H1 (cell line): ENCODE measurements at regions not wholly inside any gene's neighbourhood (a gene's known extent, or its start where the extent isn't known, plus 50 kb on each side); places are given as distances from the start of the nearest gene placed in this dataset.

Experiments
- CTCF ChIA-PET: fragments of 300-600 bp; sonication (Branson Sonifier 250); formaldehyde crosslinking; loops from one replicate; lab custom pipeline; 2021; ENCODE audit not compliant: partially characterized antibody; lab: Charles Lee
- POLR2A ChIA-PET: fragments of 300-600 bp; sonication (Branson Sonifier 250); formaldehyde crosslinking; loops from one replicate; lab custom pipeline; 2021; ENCODE audit warnings: inconsistent platforms; ENCODE audit not compliant: partially characterized antibody; lab: Charles Lee
- DNase-seq, 2 experiments: peaks; one replicate each; pipeline versions ENCODE4 v3.0.0 to v3.0.0-alpha.2; 2010 to 2022; ENCODE audit warnings: low spot score in 2 of 2, low read depth in 1 of 2, mixed read lengths in 1 of 2
- FAIRE-seq: peaks from 2 replicates; lab custom pipeline; 2011; peaks lifted over from hg19 to GRCh38; lab: Jason Lieb, UNC
- H2AFZ ChIP-seq: 2 replicates; pipeline ENCODE4 v1.8.1; 2012; ENCODE audit warnings: low read length, inconsistent platforms
- H2AK5ac ChIP-seq: 2 replicates; pipeline ENCODE4 v1.6.1; 2013; ENCODE audit warnings: low read depth, low read length
- H2BK120ac ChIP-seq: replicated peaks from 2 replicates; pipeline ENCODE3; 2013; ENCODE audit warnings: low read depth, low read length, inconsistent platforms
- H2BK12ac ChIP-seq: 2 replicates; pipeline ENCODE4 v1.6.1; 2013; ENCODE audit warnings: low read depth, low read length
- H2BK15ac ChIP-seq: 2 replicates; pipeline ENCODE4 v1.6.1; 2013; ENCODE audit warnings: low read length
- H2BK20ac ChIP-seq: 2 replicates; pipeline ENCODE4 v1.6.1; 2013; ENCODE audit warnings: low read length
- H2BK5ac ChIP-seq: 2 replicates; pipeline ENCODE4 v1.6.1; 2013; ENCODE audit warnings: low read depth, low read length
- H3K14ac ChIP-seq: 2 replicates; pipeline ENCODE4 v1.6.1; 2013; ENCODE audit warnings: inconsistent platforms; ENCODE audit not compliant: insufficient read length
- H3K18ac ChIP-seq: 2 replicates; pipeline ENCODE4 v1.6.1; 2013; ENCODE audit warnings: low read length; ENCODE audit errors: extremely low read depth
- H3K23ac ChIP-seq: 2 replicates; pipeline ENCODE4 v1.6.1; 2013; ENCODE audit warnings: inconsistent platforms; ENCODE audit not compliant: insufficient read length
- H3K23me2 ChIP-seq: 2 replicates; pipeline ENCODE4 v1.6.1; 2013; ENCODE audit warnings: low read depth, low read length
- H3K27ac ChIP-seq: 2 replicates; pipeline ENCODE4 v1.6.1; 2011; ENCODE audit warnings: low read depth, low read length, inconsistent platforms
- H3K27me3 ChIP-seq, 4 experiments: replicated peaks in 1 of 4; 1 replicate in 1 of 4; 2 replicates in 3 of 4; pipeline versions ENCODE4 v1.6.1 to v1.8.1; 2011 to 2013; ENCODE audit warnings: low read length in 3 of 4, mild to moderate bottlenecking in 3 of 4, inconsistent platforms in 2 of 4, mixed read lengths in 2 of 4, moderate library complexity in 1 of 4; ENCODE audit not compliant: control insufficient read depth in 3 of 4, insufficient read depth in 3 of 4; ENCODE audit errors: extremely low read depth in 1 of 4
- H3K36me3 ChIP-seq, 4 experiments: 2 replicates each; pipeline versions ENCODE4 v1.6.1 to v1.8.1; 2011 to 2013; ENCODE audit warnings: mild to moderate bottlenecking in 4 of 4, low read length in 3 of 4, moderate library complexity in 2 of 4, control low read depth in 1 of 4, inconsistent platforms in 1 of 4; ENCODE audit not compliant: insufficient read depth in 4 of 4, control insufficient read depth in 2 of 4
- H3K4ac ChIP-seq: replicated peaks from 2 replicates; pipeline ENCODE3; 2013; ENCODE audit warnings: low read length, low read depth, mixed read lengths, inconsistent platforms; ENCODE audit not compliant: insufficient read length
- H3K4me1 ChIP-seq, 4 experiments: replicated peaks in 1 of 4; 1 replicate in 1 of 4; 2 replicates in 3 of 4; pipeline versions ENCODE4 v1.6.1 to v1.8.1; 2011 to 2013; ENCODE audit warnings: low read length in 3 of 4, inconsistent platforms in 2 of 4, mixed read lengths in 1 of 4; ENCODE audit not compliant: insufficient read depth in 4 of 4, control insufficient read depth in 3 of 4
- H3K4me2 ChIP-seq, 2 experiments: 2 replicates each; pipeline versions ENCODE4 v1.6.1 to v1.8.1; 2011 to 2013; ENCODE audit warnings: low read depth in 2 of 2, low read length in 2 of 2, control low read depth in 1 of 2, inconsistent platforms in 1 of 2, mild to moderate bottlenecking in 1 of 2; ENCODE audit not compliant: insufficient read depth in 1 of 2
- H3K4me3 ChIP-seq, 4 experiments: fragments of 200-600, 300-600 bp in 1 of 4; sonication (generic), shearing (Covaris generic), sonication (Bioruptor Twin) in 1 of 4; 2 replicates each; pipeline versions ENCODE4 v1.5.1 to v1.8.1; 2011 to 2016; ENCODE audit warnings: low read length in 4 of 4, low read depth in 3 of 4, control low read depth in 2 of 4, inconsistent platforms in 2 of 4, mild to moderate bottlenecking in 2 of 4, mixed read lengths in 1 of 4, moderate library complexity in 1 of 4; ENCODE audit not compliant: insufficient read depth in 2 of 4; ENCODE audit errors: extremely low read depth in 1 of 4
- H3K56ac ChIP-seq: replicated peaks from 2 replicates; pipeline ENCODE3; 2013; ENCODE audit warnings: low read depth, mild to moderate bottlenecking, mixed read lengths, low read length, inconsistent platforms; ENCODE audit not compliant: insufficient read length
- H3K79me1 ChIP-seq: 2 replicates; pipeline ENCODE4 v1.6.1; 2013; ENCODE audit warnings: low read depth, low read length, control low read depth
- H3K79me2 ChIP-seq, 2 experiments: 2 replicates each; pipeline versions ENCODE4 v1.6.1 to v1.8.1; 2012 to 2013; ENCODE audit warnings: low read length in 2 of 2, mild to moderate bottlenecking in 2 of 2, inconsistent platforms in 1 of 2; ENCODE audit not compliant: insufficient read depth in 2 of 2, control insufficient read depth in 1 of 2
- H3K9ac ChIP-seq, 4 experiments: replicated peaks in 1 of 4; 1 replicate in 1 of 4; 2 replicates in 3 of 4; pipeline versions ENCODE4 v1.6.1 to v1.8.1; 2011 to 2013; ENCODE audit warnings: low read depth in 3 of 4, low read length in 3 of 4, control low read depth in 2 of 4, mild to moderate bottlenecking in 2 of 4, moderate library complexity in 2 of 4, inconsistent platforms in 1 of 4; ENCODE audit errors: extremely low read depth in 1 of 4
- H3K9me3 ChIP-seq, 2 experiments: 2 replicates each; pipeline versions ENCODE4 v1.6.1 to v1.8.1; 2012 to 2013; ENCODE audit warnings: mild to moderate bottlenecking in 2 of 2, moderate library complexity in 2 of 2, control low read depth in 1 of 2, inconsistent platforms in 1 of 2, low read depth in 1 of 2, low read length in 1 of 2, mixed read lengths in 1 of 2; ENCODE audit not compliant: insufficient read depth in 2 of 2
- H4K20me1 ChIP-seq, 2 experiments: replicated peaks in 1 of 2; 2 replicates each; pipeline versions ENCODE3 to v1.8.1; 2011 to 2013; ENCODE audit warnings: inconsistent platforms in 2 of 2, low read length in 2 of 2, mild to moderate bottlenecking in 1 of 2; ENCODE audit not compliant: insufficient read depth in 2 of 2, control insufficient read depth in 1 of 2
- H4K5ac ChIP-seq: 2 replicates; pipeline ENCODE4 v1.6.1; 2013; ENCODE audit warnings: low read length, low read depth, mixed read lengths, inconsistent platforms; ENCODE audit not compliant: insufficient read length
- H4K8ac ChIP-seq: 2 replicates; pipeline ENCODE4 v1.8.0; 2013; ENCODE audit warnings: mild to moderate bottlenecking, moderate library complexity, low read length, inconsistent platforms; ENCODE audit not compliant: insufficient read depth; ENCODE audit errors: extremely low read depth
- H4K91ac ChIP-seq: replicated peaks from 2 replicates; pipeline ENCODE3; 2013; ENCODE audit warnings: low read length, mixed read lengths, inconsistent platforms; ENCODE audit not compliant: insufficient read length
- CTBP2 ChIP-seq: IDR thresholded peaks from 2 replicates; pipeline ENCODE4 v1.7.0; 2011; ENCODE audit warnings: borderline replicate concordance, mild to moderate bottlenecking, moderate library complexity, mixed read lengths, low read length; ENCODE audit not compliant: insufficient read depth, insufficient read length
- JUND ChIP-seq: IDR thresholded peaks from 2 replicates; pipeline ENCODE4 v1.6.1; 2011; ENCODE audit warnings: mild to moderate bottlenecking, improper control_type of control experiment, low read length
- TEAD4 ChIP-seq: IDR thresholded peaks from 2 replicates; pipeline ENCODE4 v1.6.1; 2012; ENCODE audit warnings: low read depth, low read length, inconsistent platforms, mixed read lengths
- WGBS, 2 experiments: shearing (Covaris generic) in 1 of 2; methylation state at CpG; one replicate each; pipeline versions ENCODE4 v1.1.6 to v1.1.7; 2013 to 2015; ENCODE audit warnings: low lambda C conversion rate in 2 of 2, mixed read lengths in 2 of 2, inconsistent platforms in 1 of 2, low coverage in 1 of 2, missing lambda C conversion rate in 1 of 2; ENCODE audit not compliant: insufficient replicate concordance in 2 of 2, insufficient coverage in 1 of 2, insufficient read length in 1 of 2; ENCODE audit errors: extremely low coverage in 1 of 2, missing lambda C conversion rate in 1 of 2; 5-methylcytosine and 5-hydroxymethylcytosine counted together

- no peak overlapping the region for H3K14ac ChIP-seq
- no peak overlapping the region for H3K9ac ChIP-seq
- DNase-seq (no peak), FAIRE-seq (no peak)
- no peak overlapping the region for H2BK15ac ChIP-seq
- no peaks in the 10 kb centered on the region for H3K79me2 ChIP-seq
- H3K56ac ChIP-seq, result no peak overlapping the region
- no peaks in the 10 kb centered on the region for H3K36me3 ChIP-seq
- no peaks in the 10 kb centered on the region for H3K4me1 ChIP-seq
- no peak overlapping the region for H2BK5ac ChIP-seq
- 89% methylated on average over 1 of the region's 1 CpG; no CpG with 5 or more reads in 1 of the 2 experiments for WGBS, 2 experiments
- H3K27ac ChIP-seq, result no peak overlapping the region
- TF ChIP-seq CTBP2 (no peak), JUND (no peak), TEAD4 (no peak)
- H4K8ac ChIP-seq, result no peak overlapping the region
- H3K79me1 ChIP-seq, result no peaks in the 10 kb centered on the region
- H2BK12ac ChIP-seq, result no peak overlapping the region
- no peak overlapping the region for H2BK120ac ChIP-seq
- ChIA-PET CTCF (interaction anchor here (1.0 to 1.1 kb wide), 2 partner anchors 18 to 332 kb away, joined by 3 read pairs; no protein-coding TSS in a partner anchor), POLR2A (no interaction called here)
- H4K5ac ChIP-seq, result no peak overlapping the region
- no peak overlapping the region for H2AK5ac ChIP-seq
- no peak overlapping the region for H3K4ac ChIP-seq
- no peak overlapping the region for H2AFZ ChIP-seq
- no peak overlapping the region for H2BK20ac ChIP-seq
- H3K4me3 ChIP-seq, result no peak overlapping the region
- H3K23ac ChIP-seq, result no peak overlapping the region
- no peak overlapping the region for H3K18ac ChIP-seq
- H4K91ac ChIP-seq, result no peak overlapping the region
- H3K27me3 ChIP-seq, result no peaks in the 10 kb centered on the region
- H3K23me2 ChIP-seq, result no peaks in the 10 kb centered on the region
- peaks cover 3 to 6% of the 10 kb centered on the region in 2 experiments; a peak in 2 of 4 replicates for H3K9me3 ChIP-seq
- H3K4me2 ChIP-seq, result no peak overlapping the region
- H4K20me1 ChIP-seq, result no peaks in the 10 kb centered on the region
These were observed 174.0 kb downstream of the RAMP3 start for GRCh38 chr7:45331563-45331962.
